H1 (cell line): ENCODE measurements at regions not wholly inside any gene's neighbourhood (a gene's known extent, or its start where the extent isn't known, plus 50 kb on each side); places are given as distances from the start of the nearest gene placed in this dataset.

Experiments used
- CTCF ChIA-PET: fragments of 300-600 bp; sonication (Branson Sonifier 250); formaldehyde crosslinking; loops from one replicate; lab custom pipeline; 2021; ENCODE audit not compliant: partially characterized antibody; lab: Charles Lee
- POLR2A ChIA-PET: fragments of 300-600 bp; sonication (Branson Sonifier 250); formaldehyde crosslinking; loops from one replicate; lab custom pipeline; 2021; ENCODE audit warnings: inconsistent platforms; ENCODE audit not compliant: partially characterized antibody; lab: Charles Lee
- DNase-seq, 2 experiments: peaks; one replicate each; pipeline versions ENCODE4 v3.0.0 to v3.0.0-alpha.2; 2010 to 2022; ENCODE audit warnings: low spot score in 2 of 2, low read depth in 1 of 2, mixed read lengths in 1 of 2
- FAIRE-seq: peaks from 2 replicates; lab custom pipeline; 2011; peaks lifted over from hg19 to GRCh38; lab: Jason Lieb, UNC
- H2AFZ ChIP-seq: 2 replicates; pipeline ENCODE4 v1.8.1; 2012; ENCODE audit warnings: low read length, inconsistent platforms
- H2AK5ac ChIP-seq: 2 replicates; pipeline ENCODE4 v1.6.1; 2013; ENCODE audit warnings: low read depth, low read length
- H2BK120ac ChIP-seq: replicated peaks from 2 replicates; pipeline ENCODE3; 2013; ENCODE audit warnings: low read depth, low read length, inconsistent platforms
- H2BK12ac ChIP-seq: 2 replicates; pipeline ENCODE4 v1.6.1; 2013; ENCODE audit warnings: low read depth, low read length
- H2BK15ac ChIP-seq: 2 replicates; pipeline ENCODE4 v1.6.1; 2013; ENCODE audit warnings: low read length
- H2BK20ac ChIP-seq: 2 replicates; pipeline ENCODE4 v1.6.1; 2013; ENCODE audit warnings: low read length
- H2BK5ac ChIP-seq: 2 replicates; pipeline ENCODE4 v1.6.1; 2013; ENCODE audit warnings: low read depth, low read length
- H3K14ac ChIP-seq: 2 replicates; pipeline ENCODE4 v1.6.1; 2013; ENCODE audit warnings: inconsistent platforms; ENCODE audit not compliant: insufficient read length
- H3K18ac ChIP-seq: 2 replicates; pipeline ENCODE4 v1.6.1; 2013; ENCODE audit warnings: low read length; ENCODE audit errors: extremely low read depth
- H3K23ac ChIP-seq: 2 replicates; pipeline ENCODE4 v1.6.1; 2013; ENCODE audit warnings: inconsistent platforms; ENCODE audit not compliant: insufficient read length
- H3K23me2 ChIP-seq: 2 replicates; pipeline ENCODE4 v1.6.1; 2013; ENCODE audit warnings: low read depth, low read length
- H3K27ac ChIP-seq: 2 replicates; pipeline ENCODE4 v1.6.1; 2011; ENCODE audit warnings: low read depth, low read length, inconsistent platforms
- H3K27me3 ChIP-seq, 4 experiments: replicated peaks in 1 of 4; 1 replicate in 1 of 4; 2 replicates in 3 of 4; pipeline versions ENCODE4 v1.6.1 to v1.8.1; 2011 to 2013; ENCODE audit warnings: low read length in 3 of 4, mild to moderate bottlenecking in 3 of 4, inconsistent platforms in 2 of 4, mixed read lengths in 2 of 4, moderate library complexity in 1 of 4; ENCODE audit not compliant: control insufficient read depth in 3 of 4, insufficient read depth in 3 of 4; ENCODE audit errors: extremely low read depth in 1 of 4
- H3K36me3 ChIP-seq, 4 experiments: 2 replicates each; pipeline versions ENCODE4 v1.6.1 to v1.8.1; 2011 to 2013; ENCODE audit warnings: mild to moderate bottlenecking in 4 of 4, low read length in 3 of 4, moderate library complexity in 2 of 4, control low read depth in 1 of 4, inconsistent platforms in 1 of 4; ENCODE audit not compliant: insufficient read depth in 4 of 4, control insufficient read depth in 2 of 4
- H3K4ac ChIP-seq: replicated peaks from 2 replicates; pipeline ENCODE3; 2013; ENCODE audit warnings: low read length, low read depth, mixed read lengths, inconsistent platforms; ENCODE audit not compliant: insufficient read length
- H3K4me1 ChIP-seq, 4 experiments: replicated peaks in 1 of 4; 1 replicate in 1 of 4; 2 replicates in 3 of 4; pipeline versions ENCODE4 v1.6.1 to v1.8.1; 2011 to 2013; ENCODE audit warnings: low read length in 3 of 4, inconsistent platforms in 2 of 4, mixed read lengths in 1 of 4; ENCODE audit not compliant: insufficient read depth in 4 of 4, control insufficient read depth in 3 of 4
- H3K4me2 ChIP-seq, 2 experiments: 2 replicates each; pipeline versions ENCODE4 v1.6.1 to v1.8.1; 2011 to 2013; ENCODE audit warnings: low read depth in 2 of 2, low read length in 2 of 2, control low read depth in 1 of 2, inconsistent platforms in 1 of 2, mild to moderate bottlenecking in 1 of 2; ENCODE audit not compliant: insufficient read depth in 1 of 2
- H3K4me3 ChIP-seq, 4 experiments: fragments of 200-600, 300-600 bp in 1 of 4; sonication (generic), shearing (Covaris generic), sonication (Bioruptor Twin) in 1 of 4; 2 replicates each; pipeline versions ENCODE4 v1.5.1 to v1.8.1; 2011 to 2016; ENCODE audit warnings: low read length in 4 of 4, low read depth in 3 of 4, control low read depth in 2 of 4, inconsistent platforms in 2 of 4, mild to moderate bottlenecking in 2 of 4, mixed read lengths in 1 of 4, moderate library complexity in 1 of 4; ENCODE audit not compliant: insufficient read depth in 2 of 4; ENCODE audit errors: extremely low read depth in 1 of 4
- H3K56ac ChIP-seq: replicated peaks from 2 replicates; pipeline ENCODE3; 2013; ENCODE audit warnings: low read depth, mild to moderate bottlenecking, mixed read lengths, low read length, inconsistent platforms; ENCODE audit not compliant: insufficient read length
- H3K79me1 ChIP-seq: 2 replicates; pipeline ENCODE4 v1.6.1; 2013; ENCODE audit warnings: low read depth, low read length, control low read depth
- H3K79me2 ChIP-seq, 2 experiments: 2 replicates each; pipeline versions ENCODE4 v1.6.1 to v1.8.1; 2012 to 2013; ENCODE audit warnings: low read length in 2 of 2, mild to moderate bottlenecking in 2 of 2, inconsistent platforms in 1 of 2; ENCODE audit not compliant: insufficient read depth in 2 of 2, control insufficient read depth in 1 of 2
- H3K9ac ChIP-seq, 4 experiments: replicated peaks in 1 of 4; 1 replicate in 1 of 4; 2 replicates in 3 of 4; pipeline versions ENCODE4 v1.6.1 to v1.8.1; 2011 to 2013; ENCODE audit warnings: low read depth in 3 of 4, low read length in 3 of 4, control low read depth in 2 of 4, mild to moderate bottlenecking in 2 of 4, moderate library complexity in 2 of 4, inconsistent platforms in 1 of 4; ENCODE audit errors: extremely low read depth in 1 of 4
- H3K9me3 ChIP-seq, 2 experiments: 2 replicates each; pipeline versions ENCODE4 v1.6.1 to v1.8.1; 2012 to 2013; ENCODE audit warnings: mild to moderate bottlenecking in 2 of 2, moderate library complexity in 2 of 2, control low read depth in 1 of 2, inconsistent platforms in 1 of 2, low read depth in 1 of 2, low read length in 1 of 2, mixed read lengths in 1 of 2; ENCODE audit not compliant: insufficient read depth in 2 of 2
- H4K20me1 ChIP-seq, 2 experiments: replicated peaks in 1 of 2; 2 replicates each; pipeline versions ENCODE3 to v1.8.1; 2011 to 2013; ENCODE audit warnings: inconsistent platforms in 2 of 2, low read length in 2 of 2, mild to moderate bottlenecking in 1 of 2; ENCODE audit not compliant: insufficient read depth in 2 of 2, control insufficient read depth in 1 of 2
- H4K5ac ChIP-seq: 2 replicates; pipeline ENCODE4 v1.6.1; 2013; ENCODE audit warnings: low read length, low read depth, mixed read lengths, inconsistent platforms; ENCODE audit not compliant: insufficient read length
- H4K8ac ChIP-seq: 2 replicates; pipeline ENCODE4 v1.8.0; 2013; ENCODE audit warnings: mild to moderate bottlenecking, moderate library complexity, low read length, inconsistent platforms; ENCODE audit not compliant: insufficient read depth; ENCODE audit errors: extremely low read depth
- H4K91ac ChIP-seq: replicated peaks from 2 replicates; pipeline ENCODE3; 2013; ENCODE audit warnings: low read length, mixed read lengths, inconsistent platforms; ENCODE audit not compliant: insufficient read length
- ATF2 ChIP-seq: IDR thresholded peaks from 2 replicates; pipeline ENCODE4 v1.6.1; 2012; ENCODE audit warnings: low read length, inconsistent platforms
- ATF3 ChIP-seq: IDR thresholded peaks from 2 replicates; pipeline ENCODE4 v1.6.1; 2011; ENCODE audit warnings: low read depth, mild to moderate bottlenecking, low read length; ENCODE audit not compliant: insufficient read depth
- BACH1 ChIP-seq: IDR thresholded peaks from 2 replicates; pipeline ENCODE4 v1.6.1; 2012; ENCODE audit warnings: low read length, improper control_type of control experiment
- BRCA1 ChIP-seq: IDR thresholded peaks from 2 replicates; pipeline ENCODE4 v1.6.1; 2012; ENCODE audit warnings: low read depth, low read length, improper control_type of control experiment
- CTBP2 ChIP-seq: IDR thresholded peaks from 2 replicates; pipeline ENCODE4 v1.7.0; 2011; ENCODE audit warnings: borderline replicate concordance, mild to moderate bottlenecking, moderate library complexity, mixed read lengths, low read length; ENCODE audit not compliant: insufficient read depth, insufficient read length
- EGR1 ChIP-seq: IDR thresholded peaks from 2 replicates; pipeline ENCODE4 v1.6.1; 2011; ENCODE audit warnings: low read depth, low read length, borderline replicate concordance
- FOSL1 ChIP-seq: IDR thresholded peaks from 2 replicates; pipeline ENCODE4 v1.6.1; 2011; ENCODE audit warnings: mild to moderate bottlenecking, low read depth, low read length, moderate library complexity; ENCODE audit not compliant: insufficient read depth
- NRF1 ChIP-seq: IDR thresholded peaks from 2 replicates; pipeline ENCODE4 v1.6.1; 2011; ENCODE audit warnings: mild to moderate bottlenecking, low read depth, low read length, improper control_type of control experiment
- SRF ChIP-seq: IDR thresholded peaks from 2 replicates; pipeline ENCODE4 v1.6.1; 2011; ENCODE audit warnings: mild to moderate bottlenecking, low read depth, low read length, moderate library complexity
- TAF1 ChIP-seq: IDR thresholded peaks from 2 replicates; pipeline ENCODE4 v1.6.1; 2011; ENCODE audit warnings: mild to moderate bottlenecking, low read depth, low read length
- TBP ChIP-seq: IDR thresholded peaks from 2 replicates; pipeline ENCODE4 v1.6.1; 2011; ENCODE audit warnings: low read depth, low read length, improper control_type of control experiment
- YY1 ChIP-seq: IDR thresholded peaks from 2 replicates; pipeline ENCODE4 v1.6.1; 2011; ENCODE audit warnings: low read depth, mild to moderate bottlenecking, low read length
- ZNF274 ChIP-seq: IDR thresholded peaks from 2 replicates; pipeline ENCODE4 v1.7.0; 2012; ENCODE audit warnings: low read length, borderline replicate concordance; ENCODE audit errors: extremely low read depth
- WGBS, 2 experiments: shearing (Covaris generic) in 1 of 2; methylation state at CpG; one replicate each; pipeline versions ENCODE4 v1.1.6 to v1.1.7; 2013 to 2015; ENCODE audit warnings: low lambda C conversion rate in 2 of 2, mixed read lengths in 2 of 2, inconsistent platforms in 1 of 2, low coverage in 1 of 2, missing lambda C conversion rate in 1 of 2; ENCODE audit not compliant: insufficient replicate concordance in 2 of 2, insufficient coverage in 1 of 2, insufficient read length in 1 of 2; ENCODE audit errors: extremely low coverage in 1 of 2, missing lambda C conversion rate in 1 of 2; 5-methylcytosine and 5-hydroxymethylcytosine counted together

GRCh38 chr3:163753033-163753432, 1325.3 kb downstream of the SI start:
- Histone ChIP-seq H3K27ac (no peak overlapping the region), H3K56ac (no peak overlapping the region), H2BK20ac (no peak overlapping the region), H3K4ac (no peak overlapping the region), H3K9me3 (peaks cover 6% of the 10 kb centered on the region in 2 experiments; a peak in 3 of 4 replicates), H3K4me3 (no peak overlapping the region), H2AFZ (no peak overlapping the region), H3K4me1 (no peaks in the 10 kb centered on the region; a peak in 1 of 7 replicates), H4K91ac (no peak overlapping the region), H3K27me3 (no peaks in the 10 kb centered on the region), H4K20me1 (no peaks in the 10 kb centered on the region), H3K14ac (no peak overlapping the region), H3K9ac (no peak overlapping the region), H3K79me1 (no peaks in the 10 kb centered on the region), H3K4me2 (no peak overlapping the region), H2BK120ac (no peak overlapping the region), H2AK5ac (no peak overlapping the region), H3K18ac (no peak overlapping the region), H2BK15ac (no peak overlapping the region), H4K8ac (no peak overlapping the region), H3K36me3 (no peaks in the 10 kb centered on the region), H3K79me2 (no peaks in the 10 kb centered on the region), H2BK5ac (no peak overlapping the region), H3K23ac (no peak overlapping the region), H3K23me2 (no peaks in the 10 kb centered on the region), H4K5ac (no peak overlapping the region), H2BK12ac (no peak overlapping the region)
- DNase-seq (no peak), FAIRE-seq (no peak)
- CTCF ChIA-PET: interaction anchor here (1.4 kb wide), 1 partner anchor 10 kb away, joined by 4 read pairs; no protein-coding TSS in a partner anchor
- 100% methylated on average over 1 of the region's 1 CpG; no CpG with 5 or more reads in 1 of the 2 experiments for WGBS, 2 experiments
- POLR2A ChIA-PET: no interaction called here
- TF ChIP-seq TAF1 (no peak), FOSL1 (no peak), ATF3 (no peak), NRF1 (no peak), BACH1 (no peak), YY1 (no peak), BRCA1 (no peak), CTBP2 (no peak), ZNF274 (no peak), EGR1 (no peak), TBP (no peak), SRF (no peak), ATF2 (no peak)
